Daoy (cell line): ENCODE measurements at regions not wholly inside any gene's neighbourhood (a gene's known extent, or its start where the extent isn't known, plus 50 kb on each side); places are given as distances from the start of the nearest gene placed in this dataset.
"Not testable (repeated sequence)": the region's sequence is repeated elsewhere in the genome, so short reads cannot be mapped to it uniquely, and the experiment has no call there.

Source experiments
- DNase-seq: peaks from one replicate; pipeline ENCODE4 v3.0.0-alpha.2; 2015; ENCODE audit warnings: low read depth

- DNase-seq, result no peak
These were observed 1215.5 kb downstream of the ROBO2 start for GRCh38 chr3:78255403-78255802.

DNA sequence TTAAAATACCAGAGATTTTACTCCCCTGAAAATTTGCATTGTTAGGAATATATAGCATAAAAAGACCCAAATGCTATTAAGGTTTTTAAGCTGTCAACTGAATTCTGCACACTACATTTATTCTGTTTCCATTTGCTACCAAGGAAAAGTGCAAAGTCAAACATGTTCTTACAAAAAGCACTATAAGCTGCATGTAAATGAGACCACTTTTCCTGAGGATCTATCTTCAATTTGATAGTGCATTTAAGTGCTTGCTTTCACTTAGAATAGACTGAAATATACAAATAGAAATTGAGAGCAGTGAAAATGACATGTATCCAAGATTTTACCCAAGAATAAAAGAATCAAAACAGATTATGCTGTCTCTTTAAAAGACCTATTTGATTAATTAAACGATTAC, 1216.2 kb downstream of the ROBO2 start:
- DNase-seq, result no peak

- DNase-seq, result no peak
These were observed 1218.1 kb downstream of the ROBO2 start for GRCh38 chr3:78257951-78258530.

- DNase-seq, result no peak
These were observed 1218.9 kb downstream of the ROBO2 start for GRCh38 chr3:78258798-78259197.

DNA sequence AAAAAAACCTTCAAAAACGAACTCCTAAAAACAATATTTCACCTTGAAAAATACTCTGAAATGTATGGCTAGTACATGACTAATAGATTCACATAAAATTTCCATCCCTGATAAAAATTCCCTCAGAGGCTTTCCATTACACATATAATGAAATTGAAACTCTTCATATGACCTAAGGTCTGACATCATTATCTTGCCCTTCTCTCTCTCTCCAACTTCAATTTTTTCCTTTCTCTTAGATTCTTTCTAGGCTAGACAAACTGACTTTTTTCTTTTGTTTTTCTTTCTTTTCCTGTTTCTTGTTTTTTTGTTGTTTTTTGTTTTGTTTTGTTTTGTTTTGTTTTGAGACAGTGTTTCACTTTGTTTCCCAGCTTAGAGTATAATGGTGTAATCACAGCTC, 1220.5 kb downstream of the ROBO2 start:
- no peak for DNase-seq

DNA sequence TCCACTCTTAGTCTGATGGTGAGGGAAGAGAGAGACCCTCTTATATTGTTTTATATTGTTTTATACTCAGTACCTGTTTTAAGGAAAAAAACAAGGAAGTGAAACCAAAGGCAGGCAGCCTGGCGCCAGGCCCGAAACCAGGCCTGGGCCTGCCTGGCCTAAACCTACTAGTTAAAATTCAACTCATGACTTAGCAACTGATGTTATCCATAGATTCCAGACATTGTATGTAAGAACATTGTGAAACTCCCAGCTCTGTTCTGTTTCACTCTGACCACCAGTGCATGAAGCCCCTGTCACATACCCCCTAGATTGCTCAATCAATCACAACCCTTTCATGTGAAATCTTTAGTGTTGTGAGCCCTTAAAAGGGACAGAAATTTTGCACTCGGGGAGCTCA, 1226.7 kb downstream of the ROBO2 start:
- DNase-seq, result not testable (repeated sequence)

- DNase-seq, result no peak
These were observed 1227.3 kb downstream of the ROBO2 start for GRCh38 chr3:78267235-78267634.

DNA sequence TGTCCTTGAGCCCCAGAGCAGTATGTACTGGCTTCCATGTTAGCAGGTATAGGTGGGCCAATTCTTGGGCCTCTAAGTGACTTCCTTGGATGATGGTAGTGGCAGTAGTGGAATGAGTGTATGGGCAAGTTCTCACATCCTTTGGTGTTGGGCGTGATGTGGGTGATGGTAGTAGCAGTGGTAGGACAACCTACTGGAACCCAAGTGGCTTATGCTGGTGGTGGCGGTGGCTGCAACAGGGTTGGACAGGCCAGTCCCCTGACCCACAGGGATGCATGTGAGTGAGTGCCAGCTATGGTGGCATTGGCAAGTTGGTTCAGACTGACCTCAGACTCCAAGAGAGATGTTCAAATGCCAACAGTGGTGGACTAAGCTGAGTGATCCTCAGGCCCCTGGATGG, 1228.2 kb downstream of the ROBO2 start:
- DNase-seq, result no peak

DNA sequence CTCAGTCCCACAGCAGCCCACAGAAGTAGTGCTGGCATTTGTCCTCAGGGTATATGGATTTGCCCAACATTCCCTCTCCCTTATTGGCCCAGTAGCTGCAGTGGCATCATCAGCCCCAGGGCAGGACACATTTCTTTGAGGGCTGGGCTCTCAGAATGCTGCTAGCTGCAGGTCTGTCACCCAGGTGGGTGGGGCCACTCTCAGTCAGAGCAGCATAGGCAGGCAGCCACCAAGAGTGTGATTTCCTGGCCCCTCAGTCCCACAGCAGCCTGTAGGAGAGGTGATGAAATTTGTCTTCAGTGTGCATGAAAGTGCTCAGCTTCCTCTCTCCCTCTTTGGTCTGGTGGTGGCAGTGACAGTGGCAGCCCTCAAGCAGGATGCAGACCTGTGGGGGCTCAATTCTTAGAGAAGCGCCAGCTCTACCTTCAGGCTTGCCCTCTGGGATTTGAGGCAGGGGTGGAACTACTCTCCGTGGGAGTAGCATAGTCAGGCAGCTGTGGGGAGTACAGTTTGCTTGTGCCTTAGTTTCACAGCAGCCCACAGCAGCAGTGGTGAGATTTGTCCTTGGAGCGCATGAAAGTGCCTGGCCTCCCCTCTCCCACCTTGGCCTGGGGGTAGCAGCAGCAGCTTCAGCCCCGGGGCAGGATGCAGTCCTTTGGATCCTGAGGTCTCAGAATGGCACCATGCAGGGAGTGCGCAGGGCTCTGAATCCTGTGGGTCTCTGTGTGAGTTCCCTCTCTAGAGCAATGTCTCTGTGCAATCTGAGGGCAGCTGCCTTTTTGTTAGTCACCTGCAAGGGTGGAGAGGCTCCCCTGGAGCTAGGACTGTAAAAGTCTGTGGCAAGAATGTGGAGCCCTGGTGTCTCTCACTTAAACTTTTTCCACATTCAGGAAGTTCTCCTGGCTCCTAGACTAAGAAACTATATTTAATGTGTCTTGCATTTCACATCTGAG, 1229.1 kb downstream of the ROBO2 start:
- no peak for DNase-seq

- no peak for DNase-seq
These were observed 1233.4 kb downstream of the ROBO2 start for GRCh38 chr3:78273326-78273725.

- DNase-seq, result no peak
These were observed 1234.7 kb downstream of the ROBO2 start for GRCh38 chr3:78274475-78275065.

GRCh38 chr3:78275420-78275852, 1235.5 kb downstream of the ROBO2 start:
- no peak for DNase-seq

DNA sequence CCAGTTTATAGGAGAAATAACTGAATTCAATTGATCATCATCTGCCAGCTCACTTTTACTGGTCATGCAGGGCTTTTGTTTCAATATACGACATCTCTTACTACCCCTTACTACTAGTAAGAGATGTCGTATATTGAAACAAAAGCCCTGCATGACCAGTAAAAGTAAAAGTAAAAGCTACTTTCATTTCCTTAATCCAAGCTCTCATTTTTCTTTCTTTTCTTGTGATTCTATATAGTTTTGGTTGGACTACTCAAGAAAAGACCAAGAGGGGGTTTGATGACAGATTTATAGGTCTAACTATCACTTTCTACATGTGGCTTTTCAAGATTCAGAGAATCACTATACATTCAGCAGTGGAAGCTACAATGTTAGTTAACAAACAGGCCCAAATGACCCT, 1237.3 kb downstream of the ROBO2 start:
- no peak for DNase-seq

DNA sequence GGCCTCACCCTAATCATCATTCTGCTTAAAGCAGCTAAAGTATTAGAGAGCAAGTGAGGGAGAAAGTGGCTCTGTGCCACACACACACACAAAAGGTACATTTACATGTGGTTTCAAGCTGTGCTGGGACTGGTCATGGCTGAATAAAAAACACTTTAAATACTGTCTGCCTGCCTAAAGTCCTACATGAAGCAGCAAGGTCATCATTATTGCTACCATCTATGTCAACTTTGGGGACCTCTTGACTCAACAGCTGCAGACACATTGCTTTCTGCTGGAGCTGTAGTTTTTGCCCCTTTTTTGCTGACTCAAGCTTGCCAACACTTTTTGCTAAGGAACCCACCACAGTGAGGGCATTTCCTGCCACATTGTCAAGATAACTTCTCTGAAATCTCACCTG, 1237.9 kb downstream of the ROBO2 start:
- no peak for DNase-seq

DNA sequence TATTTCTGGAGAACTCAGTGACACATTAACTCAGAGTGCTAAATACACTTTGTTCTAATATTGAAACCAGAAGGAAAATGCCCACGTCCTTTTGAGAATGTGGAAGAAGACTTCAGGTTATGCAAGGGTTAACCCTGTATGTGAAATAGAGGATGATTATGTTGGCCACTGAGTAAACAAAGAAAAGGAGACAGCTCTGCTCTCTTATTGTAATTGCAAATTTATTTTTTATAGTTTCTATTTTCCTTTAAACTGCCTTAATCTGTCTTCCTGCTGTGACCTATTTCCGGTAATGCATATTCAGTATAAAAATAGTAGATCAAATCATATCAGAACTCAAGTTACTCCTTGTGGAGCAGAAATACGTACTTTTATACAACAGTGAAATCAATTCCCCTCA, 1239.2 kb downstream of the ROBO2 start:
- DNase-seq, result no peak

GRCh38 chr3:78281381-78281780, 1241.5 kb downstream of the ROBO2 start:
- no peak for DNase-seq

DNA sequence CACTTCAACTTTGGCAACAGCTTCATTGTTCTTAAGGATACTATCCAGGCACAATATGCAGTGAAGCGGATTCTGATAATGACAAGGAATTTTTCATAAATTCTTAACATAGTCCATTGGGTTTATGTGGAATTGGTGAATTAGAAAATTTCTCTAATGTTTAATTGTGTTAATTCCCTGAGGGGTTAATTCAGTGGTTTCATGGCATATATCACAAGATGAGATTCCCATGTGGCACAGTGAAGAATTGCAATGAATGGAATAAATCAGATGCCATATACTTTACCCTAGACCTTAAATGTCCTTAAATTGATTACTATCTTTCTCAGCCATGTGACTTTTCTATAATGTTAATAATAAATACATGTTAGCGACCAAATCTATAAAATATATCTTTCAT, 1244.1 kb downstream of the ROBO2 start:
- DNase-seq, result no peak

- DNase-seq, result no peak
These were observed 1245.3 kb downstream of the ROBO2 start for GRCh38 chr3:78285032-78285728.

GRCh38 chr3:78287085-78287484, 1247.2 kb downstream of the ROBO2 start:
- DNase-seq, result no peak

DNA sequence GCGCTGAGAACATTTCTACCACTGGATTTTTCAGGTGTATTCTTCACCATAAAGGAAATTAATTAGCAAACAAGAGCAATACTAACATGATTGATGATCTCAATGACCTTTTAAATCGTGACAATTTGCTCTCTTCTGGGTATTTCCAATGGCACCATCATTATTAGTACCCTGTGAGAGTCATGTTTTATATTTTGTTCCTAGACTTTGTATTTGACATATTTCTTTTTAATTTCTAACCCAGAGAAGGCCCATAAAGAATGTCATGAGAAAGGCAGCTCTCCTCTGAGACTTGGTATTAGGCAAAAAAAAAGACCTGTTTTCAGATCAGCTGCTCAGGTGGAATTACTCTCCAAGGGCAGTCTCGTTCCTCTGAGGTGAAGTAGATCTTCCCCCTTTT, 1253.4 kb downstream of the ROBO2 start:
- no peak for DNase-seq

GRCh38 chr3:78304115-78304514, 1264.2 kb downstream of the ROBO2 start:
- DNase-seq, result no peak

DNA sequence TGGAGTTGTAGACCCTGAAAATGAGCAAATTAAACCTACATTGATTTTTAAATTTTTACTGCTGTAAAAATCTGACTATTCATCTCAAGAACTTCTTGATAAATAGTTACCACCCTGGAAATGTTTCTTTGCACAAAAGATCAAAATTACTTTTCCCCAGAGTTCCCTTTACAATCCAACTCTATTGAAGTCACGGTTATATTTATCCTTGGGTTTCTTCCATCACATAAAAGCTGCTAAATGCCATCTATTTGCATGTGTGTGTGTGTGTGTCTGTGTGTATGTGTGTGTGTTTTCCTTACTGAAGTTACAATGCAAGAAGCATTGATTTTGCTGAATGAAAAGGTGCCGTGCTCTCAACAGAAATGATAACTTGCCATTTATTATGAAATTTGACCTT, 1273.0 kb downstream of the ROBO2 start:
- DNase-seq, result no peak
